ENCODE measurements at regions not wholly inside any gene's neighbourhood (a gene's known extent, or its start where the extent isn't known, plus 50 kb on each side); places are given as distances from the start of the nearest gene placed in this dataset.

- no peak for TF ChIP-seq CTCF (IDR thresholded peaks at IDR 0.05)
- TF ChIP-seq POLR2A (IDR thresholded peaks at IDR 0.05) = no peak
- no peak for TF ChIP-seq EP300 (IDR thresholded peaks at IDR 0.05)
Measured at GRCh38 chr10:78184851-78185692, 151.4 kb downstream of the RPS24 start.

Data from suprapubic skin (tissue), 3 donors.